Upper lobe of right lung (tissue), 1 donor: ENCODE measurements at regions not wholly inside any gene's neighbourhood (a gene's known extent, or its start where the extent isn't known, plus 50 kb on each side); places are given as distances from the start of the nearest gene placed in this dataset.

ENCODE experiments used
- ATAC-seq: fragments of 200-7000 bp; cut with Tn5 transposase; one replicate; pipeline ENCODE4 v1.9.1; 2020; ENCODE audit warnings: mild to moderate bottlenecking, moderate library complexity
- DNase-seq: peaks from one replicate; pipeline ENCODE4 v3.0.0-alpha.2; 2020
- H3K27ac ChIP-seq: fragments of 200-600 bp; one replicate; pipeline ENCODE4 v1.8.0; 2022
- H3K27me3 ChIP-seq: fragments of 200-600 bp; one replicate; pipeline ENCODE4 v1.8.0; 2022; ENCODE audit warnings: mild to moderate bottlenecking
- H3K36me3 ChIP-seq: fragments of 200-600 bp; one replicate; pipeline ENCODE4 v1.8.0; 2022
- H3K4me1 ChIP-seq: fragments of 200-600 bp; one replicate; pipeline ENCODE4 v1.8.0; 2022
- H3K4me3 ChIP-seq: fragments of 200-600 bp; one replicate; pipeline ENCODE4 v1.8.0; 2022; ENCODE audit warnings: mild to moderate bottlenecking
- H3K9me3 ChIP-seq: fragments of 200-600 bp; one replicate; pipeline ENCODE4 v1.8.0; 2022
- CTCF ChIP-seq: fragments of 200-600 bp; IDR thresholded peaks from one replicate; pipeline ENCODE4 v1.8.0; 2022; ENCODE audit warnings: antibody characterized with exemption
- intact Hi-C: fragments of 100-400 bp; cut with DNase I; formaldehyde crosslinking; loops from one replicate; pipeline ENCODE4 v1.11.0; 2022
- donor health status: DM: no; HTN: yes; CAD: no; lungs with severe emphysema.

GRCh38 chr3:34296796-34297195, 498.4 kb downstream of the PDCD6IP start:
- H3K36me3 ChIP-seq: no peaks in the 10 kb centered on the region
- intact Hi-C loops: no loop called here
- no peak overlapping the region for H3K27ac ChIP-seq
- no peaks in the 10 kb centered on the region for H3K9me3 ChIP-seq
- no peak for ATAC-seq
- no peaks in the 10 kb centered on the region for H3K4me1 ChIP-seq
- no peaks in the 10 kb centered on the region for H3K27me3 ChIP-seq
- TF ChIP-seq CTCF: no peak
- no peak for DNase-seq
- H3K4me3 ChIP-seq: no peak overlapping the region

- H3K4me1 ChIP-seq: no peaks in the 10 kb centered on the region
- DNase-seq: no peak
- H3K27ac ChIP-seq: no peak overlapping the region
- TF ChIP-seq CTCF: no peak
- intact Hi-C loops: no loop called here
- H3K36me3 ChIP-seq: no peaks in the 10 kb centered on the region
- no peaks in the 10 kb centered on the region for H3K27me3 ChIP-seq
- no peaks in the 10 kb centered on the region for H3K9me3 ChIP-seq
- no peak for ATAC-seq
- H3K4me3 ChIP-seq: no peak overlapping the region
These were observed 500.2 kb downstream of the PDCD6IP start for GRCh38 chr3:34298653-34299052.

GRCh38 chr3:34300621-34301020, 502.2 kb downstream of the PDCD6IP start:
- no peaks in the 10 kb centered on the region for H3K4me1 ChIP-seq
- DNase-seq (no peak), ATAC-seq (no peak)
- no peak overlapping the region for H3K27ac ChIP-seq
- H3K4me3 ChIP-seq: no peak overlapping the region
- TF ChIP-seq CTCF: no peak
- no peaks in the 10 kb centered on the region for H3K27me3 ChIP-seq
- no peaks in the 10 kb centered on the region for H3K9me3 ChIP-seq
- intact Hi-C loops: no loop called here
- H3K36me3 ChIP-seq: no peaks in the 10 kb centered on the region

GRCh38 chr3:34301313-34301712, 502.9 kb downstream of the PDCD6IP start:
- H3K4me1 ChIP-seq: no peaks in the 10 kb centered on the region
- intact Hi-C loops: no loop called here
- H3K4me3 ChIP-seq: no peak overlapping the region
- no peak overlapping the region for H3K27ac ChIP-seq
- no peaks in the 10 kb centered on the region for H3K9me3 ChIP-seq
- DNase-seq: no peak
- no peaks in the 10 kb centered on the region for H3K36me3 ChIP-seq
- H3K27me3 ChIP-seq: no peaks in the 10 kb centered on the region
- no peak for ATAC-seq
- no peak for TF ChIP-seq CTCF

- H3K36me3 ChIP-seq: no peaks in the 10 kb centered on the region
- intact Hi-C loops: no loop called here
- H3K9me3 ChIP-seq: no peaks in the 10 kb centered on the region
- ATAC-seq: no peak
- no peaks in the 10 kb centered on the region for H3K4me1 ChIP-seq
- no peak for DNase-seq
- no peak for TF ChIP-seq CTCF
- no peak overlapping the region for H3K4me3 ChIP-seq
- H3K27ac ChIP-seq: no peak overlapping the region
- no peaks in the 10 kb centered on the region for H3K27me3 ChIP-seq
These were observed 506.8 kb downstream of the PDCD6IP start for GRCh38 chr3:34305266-34305665.

- no peaks in the 10 kb centered on the region for H3K36me3 ChIP-seq
- no peak for DNase-seq
- TF ChIP-seq CTCF: no peak
- intact Hi-C loops: no loop called here
- H3K27me3 ChIP-seq: no peaks in the 10 kb centered on the region
- H3K4me1 ChIP-seq: no peaks in the 10 kb centered on the region
- no peaks in the 10 kb centered on the region for H3K9me3 ChIP-seq
- H3K4me3 ChIP-seq: no peak overlapping the region
- no peak for ATAC-seq
- H3K27ac ChIP-seq: no peak overlapping the region
These were observed 514.3 kb downstream of the PDCD6IP start for GRCh38 chr3:34312684-34313083.
